Liver (tissue), 8 donors: ENCODE measurements at regions not wholly inside any gene's neighbourhood (a gene's known extent, or its start where the extent isn't known, plus 50 kb on each side); places are given as distances from the start of the nearest gene placed in this dataset.

ENCODE experiments used
- DNase-seq: peaks from one replicate; pipeline ENCODE4 v3.0.0-alpha.2; 2017; ENCODE audit warnings: low spot score
- H3K27ac ChIP-seq, 2 donors: one replicate each; pipeline ENCODE4 v1.7.0; 2013; ENCODE audit warnings: inconsistent platforms in 2 of 2, low read length in 2 of 2, control low read depth in 1 of 2, low read depth in 1 of 2, mild to moderate bottlenecking in 1 of 2
- H3K27me3 ChIP-seq, 4 donors: one replicate each; pipeline versions ENCODE4 v1.6.1 to v1.7.0; 2013; ENCODE audit warnings: low read length in 3 of 4, inconsistent platforms in 1 of 4, mild to moderate bottlenecking in 1 of 4, moderate library complexity in 1 of 4; ENCODE audit not compliant: control insufficient read depth in 4 of 4, insufficient read depth in 4 of 4
- H3K36me3 ChIP-seq, 4 donors: one replicate each; pipeline versions ENCODE4 v1.6.1 to v1.7.0; 2013; ENCODE audit warnings: low read length in 3 of 4, mild to moderate bottlenecking in 3 of 4, low read depth in 1 of 4, moderate library complexity in 1 of 4; ENCODE audit not compliant: control insufficient read depth in 4 of 4, insufficient read depth in 3 of 4
- H3K4me1 ChIP-seq, 4 donors: one replicate each; pipeline versions ENCODE4 v1.6.1 to v1.7.0; 2013; ENCODE audit warnings: low read length in 3 of 4, mild to moderate bottlenecking in 3 of 4, moderate library complexity in 1 of 4; ENCODE audit not compliant: control insufficient read depth in 4 of 4, insufficient read depth in 4 of 4
- H3K4me3 ChIP-seq, 3 donors: one replicate each; pipeline versions ENCODE4 v1.6.1 to v1.7.0; 2013; ENCODE audit warnings: low read length in 3 of 3, control low read depth in 1 of 3, low read depth in 1 of 3, mild to moderate bottlenecking in 1 of 3
- H3K9ac ChIP-seq, 2 donors: one replicate each; pipeline ENCODE4 v1.7.0; 2013; ENCODE audit warnings: low read length in 2 of 2, mild to moderate bottlenecking in 2 of 2, moderate library complexity in 2 of 2, control low read depth in 1 of 2, low read depth in 1 of 2
- H3K9me3 ChIP-seq, 4 donors: one replicate each; pipeline versions ENCODE4 v1.6.1 to v1.7.0; 2013; ENCODE audit warnings: low read length in 3 of 4; ENCODE audit not compliant: control insufficient read depth in 4 of 4
- ATF3 ChIP-seq: IDR thresholded peaks from 2 replicates; pipeline ENCODE4 v1.6.1; 2016; ENCODE audit warnings: antibody characterized with exemption
- CTCF ChIP-seq: fragments of 150-350 bp; IDR thresholded peaks from 2 replicates; pipeline ENCODE4 v1.5.1; 2017; ENCODE audit warnings: improper control_type of control experiment, low read depth, low read length; ENCODE audit not compliant: missing input control
- FOXA1 ChIP-seq: IDR thresholded peaks from 2 replicates; pipeline ENCODE4 v1.6.1; 2016; ENCODE audit warnings: antibody characterized with exemption
- GABPA ChIP-seq, 2 donors: IDR thresholded peaks in 1 of 2; conservative IDR thresholded peaks in 1 of 2; 2 replicates each; pipeline ENCODE4 v1.6.1; 2016; ENCODE audit warnings: antibody characterized with exemption in 2 of 2, mild to moderate bottlenecking in 1 of 2, moderate library complexity in 1 of 2
- HNF4A ChIP-seq, 2 donors: conservative IDR thresholded peaks; 2 replicates each; pipeline ENCODE4 v1.6.1; 2016; ENCODE audit warnings: antibody characterized with exemption in 2 of 2, mild to moderate bottlenecking in 2 of 2
- HNF4G ChIP-seq: IDR thresholded peaks from 2 replicates; pipeline ENCODE4 v1.6.1; 2016; ENCODE audit warnings: antibody characterized with exemption
- JUND ChIP-seq, 2 donors: IDR thresholded peaks; 2 replicates each; pipeline ENCODE4 v1.6.1; 2016; ENCODE audit warnings: antibody characterized with exemption in 2 of 2
- RAD21 ChIP-seq, 2 donors: IDR thresholded peaks; 2 replicates each; pipeline ENCODE4 v1.6.1; 2016; ENCODE audit warnings: antibody characterized with exemption in 2 of 2, mild to moderate bottlenecking in 2 of 2
- REST ChIP-seq: IDR thresholded peaks from 2 replicates; pipeline ENCODE4 v1.6.1; 2016; ENCODE audit warnings: antibody characterized with exemption, mild to moderate bottlenecking
- RXRA ChIP-seq, 2 donors: IDR thresholded peaks; 2 replicates each; pipeline ENCODE4 v1.6.1; 2017 to 2018; ENCODE audit warnings: antibody characterized with exemption in 2 of 2, mild to moderate bottlenecking in 1 of 2
- SP1 ChIP-seq: IDR thresholded peaks from 2 replicates; pipeline ENCODE4 v1.6.1; 2018; ENCODE audit warnings: antibody characterized with exemption, mild to moderate bottlenecking
- WGBS: extraction: QIAGEN DNeasy Blood & Tissue Kit; methylation state at CpG from one replicate; pipeline ENCODE4 v1.1.7; 2013; 5-methylcytosine and 5-hydroxymethylcytosine counted together
- TF ChIP-seq, protein P1 (sequence below): IDR thresholded peaks from 2 replicates; pipeline ENCODE4 v1.6.1; 2016; ENCODE audit warnings: antibody characterized with exemption
- TF ChIP-seq, protein P2 (sequence below): IDR thresholded peaks from 2 replicates; pipeline ENCODE4 v1.6.1; 2016; ENCODE audit warnings: antibody characterized with exemption
- donor health status: healthy.
- donor health status: healthy.
- donor health status: healthy.
- donor health status: healthy.
- donor health status: healthy.

- Histone ChIP-seq H3K4me1 (peaks cover 0 to 20% (median 12%) of the 10 kb centered on the region in 4 donors), H3K9me3 (peaks cover 0 to 8% (median under 1%) of the 10 kb centered on the region in 4 donors), H3K4me3 (peak overlapping the region in 2 of 3 donors; percentile 15 to 48), H3K27ac (no peak overlapping the region), H3K9ac (no peak overlapping the region), H3K27me3 (peaks cover 9 to 41% (median 15%) of the 10 kb centered on the region in 4 donors), H3K36me3 (no peaks in the 10 kb centered on the region)
- peak; percentile 35 for DNase-seq
- no peak for TF ChIP-seq RXRA (IDR thresholded peaks at IDR 0.05)
- no peak for TF ChIP-seq FOXA1
- TF ChIP-seq HNF4A (conservative IDR thresholded peaks at IDR 0.05) = no peak
- no peak for TF ChIP-seq ATF3
- TF ChIP-seq JUND (IDR thresholded peaks at IDR 0.05) = no peak
- TF ChIP-seq HNF4G = no peak
- TF ChIP-seq SP1 = no peak
- no peak for TF ChIP-seq REST
- no peak for TF ChIP-seq CTCF
- TF ChIP-seq, protein P1, sequence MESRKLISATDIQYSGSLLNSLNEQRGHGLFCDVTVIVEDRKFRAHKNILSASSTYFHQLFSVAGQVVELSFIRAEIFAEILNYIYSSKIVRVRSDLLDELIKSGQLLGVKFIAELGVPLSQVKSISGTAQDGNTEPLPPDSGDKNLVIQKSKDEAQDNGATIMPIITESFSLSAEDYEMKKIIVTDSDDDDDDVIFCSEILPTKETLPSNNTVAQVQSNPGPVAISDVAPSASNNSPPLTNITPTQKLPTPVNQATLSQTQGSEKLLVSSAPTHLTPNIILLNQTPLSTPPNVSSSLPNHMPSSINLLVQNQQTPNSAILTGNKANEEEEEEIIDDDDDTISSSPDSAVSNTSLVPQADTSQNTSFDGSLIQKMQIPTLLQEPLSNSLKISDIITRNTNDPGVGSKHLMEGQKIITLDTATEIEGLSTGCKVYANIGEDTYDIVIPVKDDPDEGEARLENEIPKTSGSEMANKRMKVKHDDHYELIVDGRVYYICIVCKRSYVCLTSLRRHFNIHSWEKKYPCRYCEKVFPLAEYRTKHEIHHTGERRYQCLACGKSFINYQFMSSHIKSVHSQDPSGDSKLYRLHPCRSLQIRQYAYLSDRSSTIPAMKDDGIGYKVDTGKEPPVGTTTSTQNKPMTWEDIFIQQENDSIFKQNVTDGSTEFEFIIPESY = no peak
- no peak for TF ChIP-seq GABPA (IDR thresholded peaks at IDR 0.05 in 1 of 2, conservative IDR thresholded peaks at IDR 0.05 in 1 of 2)
- 6% methylated on average over 96 of the region's 96 CpGs for WGBS
Measured at GRCh38 chr10:22475651-22476600, 130.6 kb downstream of the SPAG6 start.

DNA sequence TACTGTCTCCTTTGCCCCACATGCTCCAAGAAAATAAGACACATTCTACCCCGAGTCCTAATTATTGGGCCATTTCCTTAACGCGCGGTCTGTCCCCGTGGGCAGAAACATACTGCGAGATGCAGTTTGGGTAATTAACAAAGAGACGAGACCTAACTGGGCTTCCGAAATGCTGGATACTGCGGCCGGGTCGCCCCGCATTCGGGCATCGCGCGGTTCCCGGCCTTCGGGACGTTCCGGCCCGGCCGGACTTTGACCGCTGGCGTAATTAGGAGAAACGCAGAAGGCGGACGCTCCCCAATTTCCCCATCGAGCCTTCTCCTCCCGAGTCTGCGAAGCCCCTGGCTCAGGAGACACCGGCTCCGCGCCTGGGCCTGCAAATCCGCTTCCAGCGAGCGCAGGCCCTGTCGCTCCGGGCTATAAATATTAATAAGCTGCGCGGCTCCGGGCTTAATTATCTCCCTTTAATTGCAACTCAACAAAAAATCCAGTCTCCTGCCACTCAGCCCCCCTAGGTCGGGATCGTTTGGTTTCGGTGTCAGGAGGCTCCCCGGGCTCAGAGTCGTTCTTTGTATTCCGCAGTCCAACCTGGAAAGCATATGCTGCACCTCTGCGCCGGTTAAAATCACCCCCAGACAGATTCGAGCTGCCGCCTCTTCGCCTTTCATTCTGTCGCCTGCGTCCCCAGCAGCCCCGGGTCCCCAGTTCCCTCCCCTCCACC lies 131.5 kb downstream of the SPAG6 start:
- peaks cover 0 to 8% (median under 1%) of the 10 kb centered on the region in 4 donors for H3K9me3 ChIP-seq
- H3K4me3 ChIP-seq = peak overlapping the region in 2 of 3 donors; percentile 15 to 48
- peaks cover 9 to 37% (median 15%) of the 10 kb centered on the region in 4 donors for H3K27me3 ChIP-seq
- DNase-seq = peak; percentile 35
- no peak overlapping the region for H3K9ac ChIP-seq
- WGBS = 16% methylated on average over 55 of the region's 55 CpGs
- H3K27ac ChIP-seq = no peak overlapping the region
- H3K4me1 ChIP-seq = peaks cover 0 to 20% (median 12%) of the 10 kb centered on the region in 4 donors
- no peaks in the 10 kb centered on the region for H3K36me3 ChIP-seq
- no peak for TF ChIP-seq ATF3
- TF ChIP-seq HNF4A (conservative IDR thresholded peaks at IDR 0.05) = no peak
- no peak for TF ChIP-seq REST
- no peak for TF ChIP-seq RAD21 (IDR thresholded peaks at IDR 0.05)
- no peak for TF ChIP-seq HNF4G
- TF ChIP-seq, protein P2, sequence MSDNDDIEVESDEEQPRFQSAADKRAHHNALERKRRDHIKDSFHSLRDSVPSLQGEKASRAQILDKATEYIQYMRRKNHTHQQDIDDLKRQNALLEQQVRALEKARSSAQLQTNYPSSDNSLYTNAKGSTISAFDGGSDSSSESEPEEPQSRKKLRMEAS = no peak
- TF ChIP-seq FOXA1 = no peak
